ENCODE measurements at regions not wholly inside any gene's neighbourhood (a gene's known extent, or its start where the extent isn't known, plus 50 kb on each side); places are given as distances from the start of the nearest gene placed in this dataset.

DNA sequence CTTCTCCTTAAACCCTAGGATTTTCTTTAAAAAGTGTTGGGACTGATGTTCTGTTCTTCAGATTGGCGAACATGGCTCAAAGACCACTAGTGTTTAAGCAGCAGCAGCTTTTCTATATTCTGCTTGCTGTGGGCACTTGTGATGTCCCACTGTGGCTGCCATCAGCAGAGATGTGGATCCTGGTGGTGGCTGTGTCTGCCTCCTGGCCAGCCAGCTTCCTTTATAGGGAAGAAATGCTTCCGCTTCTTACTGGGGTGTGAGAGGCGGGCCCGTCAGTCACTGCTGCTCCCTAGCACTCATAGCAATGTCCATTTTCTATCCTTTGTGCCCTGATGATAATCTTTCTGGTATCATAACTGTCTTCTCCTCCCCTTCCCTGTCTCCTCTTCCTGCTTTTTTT is 66.7 kb upstream of the ESR1 start:
- no peak overlapping the region for H2AFZ ChIP-seq
- H3K79me2 ChIP-seq = no peaks in the 10 kb centered on the region
- no peak overlapping the region for H3K27ac ChIP-seq
- no peak overlapping the region for H3K4me2 ChIP-seq (ENCODE audit: low read length)
- no peaks in the 10 kb centered on the region for H3K4me1 ChIP-seq
- H3K27me3 ChIP-seq (ENCODE audit: control insufficient read depth, insufficient read depth, low read length) = no peaks in the 10 kb centered on the region
- TF ChIP-seq, protein P1, sequence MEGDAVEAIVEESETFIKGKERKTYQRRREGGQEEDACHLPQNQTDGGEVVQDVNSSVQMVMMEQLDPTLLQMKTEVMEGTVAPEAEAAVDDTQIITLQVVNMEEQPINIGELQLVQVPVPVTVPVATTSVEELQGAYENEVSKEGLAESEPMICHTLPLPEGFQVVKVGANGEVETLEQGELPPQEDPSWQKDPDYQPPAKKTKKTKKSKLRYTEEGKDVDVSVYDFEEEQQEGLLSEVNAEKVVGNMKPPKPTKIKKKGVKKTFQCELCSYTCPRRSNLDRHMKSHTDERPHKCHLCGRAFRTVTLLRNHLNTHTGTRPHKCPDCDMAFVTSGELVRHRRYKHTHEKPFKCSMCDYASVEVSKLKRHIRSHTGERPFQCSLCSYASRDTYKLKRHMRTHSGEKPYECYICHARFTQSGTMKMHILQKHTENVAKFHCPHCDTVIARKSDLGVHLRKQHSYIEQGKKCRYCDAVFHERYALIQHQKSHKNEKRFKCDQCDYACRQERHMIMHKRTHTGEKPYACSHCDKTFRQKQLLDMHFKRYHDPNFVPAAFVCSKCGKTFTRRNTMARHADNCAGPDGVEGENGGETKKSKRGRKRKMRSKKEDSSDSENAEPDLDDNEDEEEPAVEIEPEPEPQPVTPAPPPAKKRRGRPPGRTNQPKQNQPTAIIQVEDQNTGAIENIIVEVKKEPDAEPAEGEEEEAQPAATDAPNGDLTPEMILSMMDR (IDR thresholded peaks at IDR 0.05) = no peak
- H3K36me3 ChIP-seq (ENCODE audit: control insufficient read depth, insufficient read depth, low read length) = no peaks in the 10 kb centered on the region
- H3K9me3 ChIP-seq (ENCODE audit: control insufficient read depth, low read length) = no peaks in the 10 kb centered on the region
- no peak overlapping the region for H3K4me3 ChIP-seq (ENCODE audit: low read depth, low read length)
- H3K9ac ChIP-seq = no peak overlapping the region

DNA sequence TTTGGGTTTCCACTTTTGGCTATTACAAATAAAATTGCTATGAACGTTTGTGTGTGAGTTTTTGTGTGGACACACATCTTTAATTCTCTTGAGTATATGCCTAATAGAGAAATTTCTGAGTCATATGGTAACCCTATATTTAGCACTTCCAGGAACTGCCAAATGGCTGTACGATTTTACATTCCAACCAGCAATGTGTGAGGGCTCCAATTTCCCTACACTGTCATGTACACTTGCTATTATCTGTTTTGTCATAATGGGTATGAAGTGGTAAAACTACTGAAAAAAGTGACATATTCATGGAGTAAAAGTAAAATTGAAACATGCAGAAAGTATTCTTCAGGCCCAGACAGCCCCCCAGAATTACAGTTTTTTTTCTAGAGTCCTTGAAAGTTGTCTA is 59.6 kb upstream of the ESR1 start:
- Histone ChIP-seq H2AFZ (no peak overlapping the region), H3K79me2 (no peaks in the 10 kb centered on the region)

DNA sequence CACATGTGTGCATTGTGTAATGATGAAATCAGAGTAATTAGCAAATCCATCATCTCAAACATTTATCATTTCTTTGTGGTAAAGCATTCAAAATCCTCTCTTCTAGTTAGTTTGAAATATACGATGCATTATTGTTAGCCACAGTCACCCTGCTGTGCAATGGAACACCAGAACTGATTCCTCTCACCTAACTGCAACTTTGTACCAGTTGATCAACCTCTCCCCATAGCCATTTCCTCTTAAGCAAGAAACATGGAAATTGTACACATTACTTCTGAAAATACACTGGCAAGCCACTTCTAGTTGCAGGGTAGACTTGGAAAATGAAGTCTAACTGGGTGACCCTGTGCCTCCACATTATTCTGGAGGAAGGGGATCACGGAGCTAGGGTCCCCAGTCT is 58.1 kb upstream of the ESR1 start:
- Histone ChIP-seq H3K9me3 (ENCODE audit: control insufficient read depth, low read length) (no peaks in the 10 kb centered on the region), H3K27me3 (ENCODE audit: control insufficient read depth, insufficient read depth, low read length) (no peaks in the 10 kb centered on the region), H3K9ac (no peak overlapping the region), H3K79me2 (no peaks in the 10 kb centered on the region), H3K4me1 (no peaks in the 10 kb centered on the region), H2AFZ (no peak overlapping the region), H3K4me2 (ENCODE audit: low read length) (no peak overlapping the region), H3K36me3 (ENCODE audit: control insufficient read depth, insufficient read depth, low read length) (no peaks in the 10 kb centered on the region), H3K27ac (no peak overlapping the region), H3K4me3 (ENCODE audit: low read depth, low read length) (no peak overlapping the region)
- TF ChIP-seq, protein P1 (IDR thresholded peaks at IDR 0.05) = no peak

More for the DNA sequence above, 59.6 kb upstream of the ESR1 start:
- Histone ChIP-seq H3K4me2 (ENCODE audit: low read length) (no peak overlapping the region), H3K9ac (no peak overlapping the region), H3K4me1 (no peaks in the 10 kb centered on the region), H3K27me3 (ENCODE audit: control insufficient read depth, insufficient read depth, low read length) (no peaks in the 10 kb centered on the region), H3K4me3 (ENCODE audit: low read depth, low read length) (no peak overlapping the region), H3K27ac (no peak overlapping the region), H3K36me3 (ENCODE audit: control insufficient read depth, insufficient read depth, low read length) (no peaks in the 10 kb centered on the region), H3K9me3 (ENCODE audit: control insufficient read depth, low read length) (no peaks in the 10 kb centered on the region)
- TF ChIP-seq, protein P1 (IDR thresholded peaks at IDR 0.05) = no peak

DNA sequence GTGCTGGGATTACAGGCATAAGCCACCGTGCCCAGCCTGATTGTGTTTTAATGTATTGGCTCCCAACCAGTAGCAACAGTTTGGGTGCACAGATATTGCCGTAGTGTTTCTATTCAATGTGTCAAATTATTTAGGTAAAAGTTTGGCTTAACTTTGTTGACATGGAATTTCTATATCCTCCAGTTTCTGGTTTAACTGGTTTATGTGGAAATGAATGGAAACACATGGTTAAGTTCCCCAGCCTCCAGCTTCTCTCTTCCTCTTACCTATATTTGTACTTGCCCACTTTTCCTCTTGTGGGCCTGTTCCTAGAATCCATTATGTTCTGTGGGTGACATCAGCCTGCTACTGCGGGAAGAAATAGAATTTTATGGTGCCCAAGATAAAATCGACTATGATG is 53.9 kb upstream of the ESR1 start:
- TF ChIP-seq, protein P1 (IDR thresholded peaks at IDR 0.05) = no peak
- Histone ChIP-seq H3K9me3 (ENCODE audit: control insufficient read depth, low read length) (no peaks in the 10 kb centered on the region), H3K9ac (no peak overlapping the region), H2AFZ (no peak overlapping the region), H3K79me2 (no peaks in the 10 kb centered on the region), H3K27me3 (ENCODE audit: control insufficient read depth, insufficient read depth, low read length) (no peaks in the 10 kb centered on the region), H3K27ac (no peak overlapping the region), H3K4me3 (ENCODE audit: low read depth, low read length) (no peak overlapping the region), H3K4me2 (ENCODE audit: low read length) (no peak overlapping the region), H3K36me3 (ENCODE audit: control insufficient read depth, insufficient read depth, low read length) (no peaks in the 10 kb centered on the region), H3K4me1 (no peaks in the 10 kb centered on the region)

DNA sequence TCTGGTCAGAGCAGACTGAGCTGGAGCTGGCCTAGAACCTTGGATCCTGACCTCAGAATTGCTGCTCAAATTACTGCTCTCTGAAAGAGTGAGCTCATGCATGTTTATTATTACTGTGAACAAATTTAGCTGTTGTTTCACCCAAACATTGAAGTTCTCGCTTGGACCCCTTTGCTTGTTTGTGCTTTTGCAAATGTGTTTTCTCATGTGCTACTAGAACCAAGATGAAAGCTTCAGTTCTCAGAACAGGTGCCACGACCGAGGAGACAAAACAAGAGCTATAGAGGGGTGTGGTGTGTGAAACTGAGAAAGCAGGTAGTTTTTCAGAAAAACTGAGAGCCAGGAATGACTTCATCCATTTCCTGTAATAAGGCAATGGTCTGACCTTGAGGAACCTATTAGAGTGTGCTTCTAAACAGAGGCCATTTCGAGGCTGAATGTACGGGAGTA is 50.0 kb upstream of the ESR1 start:
- Histone ChIP-seq H3K79me2 (no peaks in the 10 kb centered on the region), H3K9ac (no peak overlapping the region), H3K36me3 (ENCODE audit: control insufficient read depth, insufficient read depth, low read length) (no peaks in the 10 kb centered on the region), H3K4me2 (ENCODE audit: low read length) (no peak overlapping the region), H3K27me3 (ENCODE audit: control insufficient read depth, insufficient read depth, low read length) (no peaks in the 10 kb centered on the region), H3K4me3 (ENCODE audit: low read depth, low read length) (no peak overlapping the region), H3K9me3 (ENCODE audit: control insufficient read depth, low read length) (no peaks in the 10 kb centered on the region), H3K4me1 (no peaks in the 10 kb centered on the region), H3K27ac (no peak overlapping the region), H2AFZ (no peak overlapping the region)
- TF ChIP-seq, protein P1 (IDR thresholded peaks at IDR 0.05) = no peak

All from parathyroid adenoma (tissue), 2 donors.